GM06990 (cell line): ENCODE measurements at regions not wholly inside any gene's neighbourhood (a gene's known extent, or its start where the extent isn't known, plus 50 kb on each side); places are given as distances from the start of the nearest gene placed in this dataset.
"Not testable (repeated sequence)": the region's sequence is repeated elsewhere in the genome, so short reads cannot be mapped to it uniquely, and the experiment has no call there.

Experiments
- DNase-seq: peaks from one replicate; pipeline ENCODE4 v3.0.0-alpha.2; 2011; ENCODE audit not compliant: insufficient read length; ENCODE audit errors: extremely low read depth
- H3K27me3 ChIP-seq: replicated peaks from 2 replicates; pipeline ENCODE4 v1.6.0; 2011; ENCODE audit warnings: low read length; ENCODE audit not compliant: control insufficient read depth, insufficient read depth
- H3K36me3 ChIP-seq: 2 replicates; pipeline ENCODE4 v1.5.1; 2011; ENCODE audit warnings: low read length; ENCODE audit not compliant: control insufficient read depth, insufficient read depth
- H3K4me3 ChIP-seq: replicated peaks from 2 replicates; pipeline ENCODE4 v1.5.1; 2011; ENCODE audit warnings: low read depth, mild to moderate bottlenecking, control low read depth, low read length
- TF ChIP-seq, protein P1 (sequence below): IDR thresholded peaks from 2 replicates; pipeline ENCODE4 v1.5.1; 2011; ENCODE audit warnings: low read length, control low read depth, mild to moderate bottlenecking, inconsistent platforms; ENCODE audit not compliant: insufficient read depth, poor library complexity, severe bottlenecking

DNA sequence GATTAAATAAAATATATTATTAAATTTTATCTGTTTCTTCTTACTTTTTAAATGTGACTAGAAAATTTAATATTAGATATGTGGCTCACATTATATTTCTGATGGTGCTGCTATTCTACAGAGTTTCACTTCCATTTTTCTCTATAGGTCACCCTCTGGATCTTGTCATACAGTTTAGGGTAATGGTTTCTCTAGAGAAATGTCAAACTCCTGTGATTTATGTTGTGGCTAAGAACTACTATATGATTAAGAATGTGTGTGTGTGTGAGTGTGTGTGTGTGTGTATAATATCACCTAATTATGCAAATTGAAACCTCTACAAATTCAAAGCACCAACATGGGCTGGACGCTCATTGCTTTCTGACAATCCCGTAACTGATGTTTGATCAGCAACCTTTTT, 325.9 kb downstream of the ADAMTS20 start:
- no peaks in the 10 kb centered on the region for H3K36me3 ChIP-seq
- no peak for DNase-seq

DNA sequence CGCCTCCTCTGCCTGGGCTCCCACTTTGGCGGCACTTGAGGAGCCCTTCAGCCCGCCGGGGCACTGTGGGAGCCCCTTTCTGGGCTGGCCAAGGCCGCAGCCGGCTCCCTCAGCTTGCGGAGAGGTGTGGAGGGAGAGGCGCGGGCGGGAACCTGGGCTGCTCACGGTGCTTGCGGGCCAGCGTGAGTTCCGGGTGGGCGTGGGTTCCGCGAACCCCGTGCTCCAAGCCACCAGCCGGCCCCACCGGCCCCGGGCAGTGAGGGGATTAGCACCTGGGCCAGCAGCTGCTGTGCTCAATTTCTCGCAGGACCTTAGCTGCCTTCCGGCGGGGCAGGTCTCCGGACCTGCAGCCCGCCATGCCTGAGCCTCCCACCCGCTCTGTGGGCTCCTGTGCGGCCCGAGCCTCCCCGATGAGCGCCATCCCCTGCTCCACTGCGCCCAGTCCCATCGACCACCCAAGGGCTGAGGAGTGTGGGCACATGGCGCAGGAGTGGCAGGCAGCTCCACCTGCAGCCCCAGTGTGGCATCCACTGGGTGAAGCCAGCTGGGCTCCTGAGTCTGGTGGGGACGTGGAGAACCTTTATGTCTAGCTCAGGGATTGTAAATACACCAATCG, 327.7 kb downstream of the ADAMTS20 start:
- H3K27me3 ChIP-seq, DNase-seq, H3K36me3 ChIP-seq, H3K4me3 ChIP-seq: not testable (repeated sequence)

More for the DNA sequence above, 325.9 kb downstream of the ADAMTS20 start:
- TF ChIP-seq, protein P1, sequence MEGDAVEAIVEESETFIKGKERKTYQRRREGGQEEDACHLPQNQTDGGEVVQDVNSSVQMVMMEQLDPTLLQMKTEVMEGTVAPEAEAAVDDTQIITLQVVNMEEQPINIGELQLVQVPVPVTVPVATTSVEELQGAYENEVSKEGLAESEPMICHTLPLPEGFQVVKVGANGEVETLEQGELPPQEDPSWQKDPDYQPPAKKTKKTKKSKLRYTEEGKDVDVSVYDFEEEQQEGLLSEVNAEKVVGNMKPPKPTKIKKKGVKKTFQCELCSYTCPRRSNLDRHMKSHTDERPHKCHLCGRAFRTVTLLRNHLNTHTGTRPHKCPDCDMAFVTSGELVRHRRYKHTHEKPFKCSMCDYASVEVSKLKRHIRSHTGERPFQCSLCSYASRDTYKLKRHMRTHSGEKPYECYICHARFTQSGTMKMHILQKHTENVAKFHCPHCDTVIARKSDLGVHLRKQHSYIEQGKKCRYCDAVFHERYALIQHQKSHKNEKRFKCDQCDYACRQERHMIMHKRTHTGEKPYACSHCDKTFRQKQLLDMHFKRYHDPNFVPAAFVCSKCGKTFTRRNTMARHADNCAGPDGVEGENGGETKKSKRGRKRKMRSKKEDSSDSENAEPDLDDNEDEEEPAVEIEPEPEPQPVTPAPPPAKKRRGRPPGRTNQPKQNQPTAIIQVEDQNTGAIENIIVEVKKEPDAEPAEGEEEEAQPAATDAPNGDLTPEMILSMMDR, result no peak
- no peaks in the 10 kb centered on the region for H3K27me3 ChIP-seq
- no peak overlapping the region for H3K4me3 ChIP-seq

DNA sequence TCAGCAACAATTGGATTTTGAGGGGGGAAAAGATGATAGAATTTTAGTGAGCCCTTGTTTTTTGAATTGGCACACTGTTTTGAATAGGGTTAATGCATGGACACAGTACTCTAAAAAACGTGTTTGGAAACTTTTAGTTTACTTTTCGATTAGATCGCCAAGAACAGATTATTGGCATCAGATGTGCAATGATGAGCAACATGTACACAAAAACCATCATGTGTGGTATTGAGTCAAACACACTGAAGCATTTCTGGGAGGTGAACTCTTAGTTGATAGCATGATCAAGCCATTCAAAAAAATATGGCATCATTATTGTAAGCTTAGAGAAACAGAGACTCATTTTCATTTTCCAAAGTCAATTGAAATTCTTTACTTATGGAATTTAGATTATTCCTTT, 329.2 kb downstream of the ADAMTS20 start:
- Histone ChIP-seq H3K27me3 (no peaks in the 10 kb centered on the region), H3K4me3 (no peak overlapping the region), H3K36me3 (no peaks in the 10 kb centered on the region)
- TF ChIP-seq, protein P1, result no peak
- no peak for DNase-seq

DNA sequence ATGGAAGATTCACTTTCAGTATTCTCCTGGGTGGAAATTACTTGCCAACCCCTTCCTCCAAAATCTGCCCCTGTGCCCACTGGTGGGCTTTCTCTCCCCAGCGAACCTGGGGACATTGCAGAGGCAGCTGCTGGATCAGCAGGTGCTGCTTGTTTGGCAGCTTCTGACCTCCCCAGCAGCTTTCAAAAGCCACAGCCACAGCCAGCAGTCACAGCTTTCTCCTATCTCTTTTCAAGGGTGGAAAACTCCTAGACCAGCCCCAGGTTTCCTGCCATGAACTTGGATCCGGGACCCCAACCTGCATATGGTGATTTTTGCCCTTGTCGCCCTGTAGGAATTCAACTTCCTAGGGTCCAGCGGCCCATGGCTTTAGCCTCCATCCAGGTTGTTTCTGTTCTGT, 330.8 kb downstream of the ADAMTS20 start:
- H3K4me3 ChIP-seq, result no peak overlapping the region
- H3K27me3 ChIP-seq, result no peaks in the 10 kb centered on the region
- TF ChIP-seq, protein P1, result no peak
- no peaks in the 10 kb centered on the region for H3K36me3 ChIP-seq
- DNase-seq, result no peak

DNA sequence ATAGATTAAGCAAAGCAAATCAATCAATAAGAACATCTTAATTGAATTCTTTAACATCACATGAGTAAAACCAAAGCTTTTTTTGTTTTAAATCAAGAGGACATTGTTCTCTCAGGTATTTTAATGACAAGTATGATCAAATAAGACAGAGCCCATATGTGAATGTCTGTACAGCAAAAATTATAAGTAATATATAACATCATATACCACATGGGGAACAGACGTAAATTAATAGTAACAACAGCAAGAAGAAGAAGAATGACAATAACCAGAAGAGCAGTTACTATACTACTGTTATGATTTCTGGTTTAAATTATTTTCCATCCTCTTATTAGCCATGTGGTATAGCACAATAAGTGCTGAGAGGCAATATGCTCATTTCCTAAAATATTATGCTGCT, 335.5 kb downstream of the ADAMTS20 start:
- TF ChIP-seq, protein P1, result no peak
- Histone ChIP-seq H3K4me3 (no peak overlapping the region), H3K27me3 (no peaks in the 10 kb centered on the region), H3K36me3 (no peaks in the 10 kb centered on the region)
- no peak for DNase-seq

DNA sequence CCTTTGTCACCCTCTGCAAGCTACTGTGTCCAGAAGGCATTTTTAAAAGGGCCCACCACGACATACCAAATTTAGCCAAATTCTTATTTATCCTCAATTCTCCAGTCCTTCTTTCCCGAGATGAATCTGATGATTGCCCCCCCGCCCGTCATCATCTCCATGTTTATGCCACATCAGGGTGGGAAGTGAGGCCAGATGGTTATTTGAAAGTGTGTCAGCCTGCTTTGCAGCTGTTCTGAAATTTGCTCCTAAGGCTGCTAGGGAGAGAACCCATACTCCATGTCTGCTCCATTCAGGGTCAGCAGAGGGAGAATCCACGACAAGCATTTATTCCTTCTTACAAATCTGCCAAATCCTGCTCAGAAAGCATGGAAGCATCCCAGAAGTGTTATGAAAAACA, 337.8 kb downstream of the ADAMTS20 start:
- Histone ChIP-seq H3K27me3 (no peaks in the 10 kb centered on the region), H3K4me3 (no peak overlapping the region), H3K36me3 (no peaks in the 10 kb centered on the region)
- DNase-seq, result no peak
- TF ChIP-seq, protein P1, result no peak
